Transverse colon (tissue), 3 donors: ENCODE measurements at regions not wholly inside any gene's neighbourhood (a gene's known extent, or its start where the extent isn't known, plus 50 kb on each side); places are given as distances from the start of the nearest gene placed in this dataset.

ENCODE experiments used
- CTCF ChIP-seq, 5 experiments: fragments of 200-600 bp in 3 of 5; fragments of 450-650 bp in 2 of 5; sonication (generic) in 3 of 5; IDR thresholded peaks; 1 replicate in 2 of 5; 2 replicates in 3 of 5; pipeline ENCODE4 v1.5.1; 2016 to 2017; ENCODE audit warnings: antibody characterized with exemption in 5 of 5, inconsistent platforms in 3 of 5, mild to moderate bottlenecking in 2 of 5, moderate library complexity in 1 of 5
- POLR2A ChIP-seq: fragments of 450-650 bp; IDR thresholded peaks from one replicate; pipeline ENCODE4 v1.6.1; 2016; ENCODE audit warnings: antibody characterized with exemption, mild to moderate bottlenecking, moderate library complexity

DNA sequence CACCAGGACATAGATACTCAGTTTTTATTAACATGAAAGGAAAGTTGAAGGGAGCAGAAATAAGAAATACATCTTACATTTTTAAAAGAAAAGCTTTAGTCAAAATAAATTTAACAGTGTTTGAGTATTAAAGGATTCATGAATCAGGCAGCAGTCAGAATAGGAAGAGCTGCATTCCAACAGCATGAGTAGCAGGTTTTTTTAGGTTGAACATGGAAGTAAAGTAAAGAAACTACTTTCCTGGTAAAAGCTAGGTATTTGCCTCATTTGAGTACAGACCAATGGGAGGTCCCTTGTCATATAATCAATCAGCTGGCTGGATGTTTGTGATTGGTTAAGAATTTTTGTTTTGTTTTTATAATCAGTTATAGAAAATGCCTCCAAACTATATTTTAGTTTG lies 645.9 kb upstream of the INTU start:
- TF ChIP-seq CTCF (IDR thresholded peaks at IDR 0.05), result no peak
- TF ChIP-seq POLR2A, result no peak
